Body of pancreas (tissue), 4 donors: ENCODE measurements at regions not wholly inside any gene's neighbourhood (a gene's known extent, or its start where the extent isn't known, plus 50 kb on each side); places are given as distances from the start of the nearest gene placed in this dataset.

Experiments used
- ATAC-seq: fragments of 150-250 bp; one replicate; pipeline ENCODE4 v1.9.1; 2016
- DNase-seq, 4 donors: peaks; one replicate each; pipeline ENCODE4 v3.0.0-alpha.2; 2019
- H3K27ac ChIP-seq, 4 donors: fragments of 200-600 bp; sonication (generic); 1 replicate in 3 of 4; 2 replicates in 1 of 4; pipeline versions ENCODE4 v1.5.1 to v1.6.1; 2016 to 2019; ENCODE audit warnings: mild to moderate bottlenecking in 1 of 4, mixed read lengths in 1 of 4, moderate library complexity in 1 of 4
- H3K27me3 ChIP-seq, 2 donors: fragments of 200-600 bp; sonication (generic); one replicate each; pipeline ENCODE4 v1.6.0; 2016; ENCODE audit warnings: mild to moderate bottlenecking in 1 of 2
- H3K36me3 ChIP-seq, 2 donors: fragments of 200-600 bp; sonication (generic); replicated peaks in 1 of 2; 2 replicates each; pipeline ENCODE4 v1.5.1; 2016; ENCODE audit warnings: low read depth in 2 of 2; ENCODE audit not compliant: insufficient read depth in 1 of 2
- H3K4me1 ChIP-seq: fragments of 200-600 bp; sonication (generic); one replicate; pipeline ENCODE4 v1.6.0; 2016
- H3K4me3 ChIP-seq, 2 donors: fragments of 200-600 bp; sonication (generic); 1 replicate in 1 of 2; 2 replicates in 1 of 2; pipeline ENCODE4 v1.5.1; 2016 to 2019
- H3K9me3 ChIP-seq, 3 donors: fragments of 200-600 bp; sonication (generic); 1 replicate in 2 of 3; 2 replicates in 1 of 3; pipeline ENCODE4 v1.5.1; 2016
- CTCF ChIP-seq, 7 experiments: fragments of 450-650 bp in 4 of 7; fragments of 200-600 bp in 3 of 7; sonication (generic) in 3 of 7; IDR thresholded peaks; one replicate each; pipeline ENCODE4 v1.5.1; 2016 to 2019; ENCODE audit warnings: antibody characterized with exemption in 7 of 7
- POLR2A ChIP-seq, 3 donors: fragments of 450-650 bp; IDR thresholded peaks; one replicate each; pipeline ENCODE4 v1.6.1; 2016; ENCODE audit warnings: antibody characterized with exemption in 3 of 3, mild to moderate bottlenecking in 2 of 3
- WGBS, 2 donors: methylation state at CpG; one replicate each; pipeline ENCODE4 v1.1.5; 2017; 5-methylcytosine and 5-hydroxymethylcytosine counted together
- intact Hi-C: fragments of 100-400 bp; cut with DNase I; formaldehyde crosslinking; loops from one replicate; pipeline ENCODE4 v1.15.1; 2023

- H3K9me3 ChIP-seq, result no peaks in the 10 kb centered on the region
- DNase-seq (no peak), ATAC-seq (no peak)
- intact Hi-C loops, result no loop called here
- 40 to 61% methylated on average over 4 of the region's 4 CpGs for WGBS, 2 donors
- H3K36me3 ChIP-seq, result no peaks in the 10 kb centered on the region
- no peaks in the 10 kb centered on the region for H3K4me1 ChIP-seq
- H3K4me3 ChIP-seq, result no peak overlapping the region
- no peaks in the 10 kb centered on the region for H3K27me3 ChIP-seq
- TF ChIP-seq POLR2A (IDR thresholded peaks at IDR 0.05) (no peak), CTCF (IDR thresholded peaks at IDR 0.05) (no peak)
- H3K27ac ChIP-seq, result no peak overlapping the region
These were observed 540.4 kb upstream of the DSEL start for GRCh38 chr18:68056936-68057335.

GRCh38 chr18:68054669-68055068, 538.1 kb upstream of the DSEL start:
- DNase-seq, result no peak
- Histone ChIP-seq H3K36me3 (no peaks in the 10 kb centered on the region), H3K9me3 (no peaks in the 10 kb centered on the region), H3K4me1 (no peaks in the 10 kb centered on the region), H3K27me3 (no peaks in the 10 kb centered on the region), H3K27ac (no peak overlapping the region), H3K4me3 (no peak overlapping the region)
- no peak for TF ChIP-seq CTCF (IDR thresholded peaks at IDR 0.05)
- TF ChIP-seq POLR2A (IDR thresholded peaks at IDR 0.05), result no peak
- ATAC-seq, result no peak
- intact Hi-C loops, result no loop called here
- 19 to 33% methylated on average over 1 of the region's 1 CpG for WGBS, 2 donors

- Histone ChIP-seq H3K27me3 (no peaks in the 10 kb centered on the region), H3K4me1 (no peaks in the 10 kb centered on the region), H3K9me3 (no peaks in the 10 kb centered on the region), H3K27ac (no peak overlapping the region), H3K36me3 (no peaks in the 10 kb centered on the region), H3K4me3 (no peak overlapping the region)
- intact Hi-C loops, result no loop called here
- TF ChIP-seq POLR2A (IDR thresholded peaks at IDR 0.05) (no peak), CTCF (IDR thresholded peaks at IDR 0.05) (no peak)
- ATAC-seq (no peak), DNase-seq (no peak)
- 25% methylated on average over 2 of the region's 2 CpGs for WGBS, 2 donors
These were observed 536.8 kb upstream of the DSEL start for GRCh38 chr18:68053290-68053689.

- intact Hi-C loops, result no loop called here
- Histone ChIP-seq H3K9me3 (no peaks in the 10 kb centered on the region), H3K4me3 (no peak overlapping the region), H3K27me3 (no peaks in the 10 kb centered on the region), H3K27ac (no peak overlapping the region), H3K36me3 (no peaks in the 10 kb centered on the region), H3K4me1 (no peaks in the 10 kb centered on the region)
- no peak for DNase-seq
- 79% methylated on average over 4 of the region's 4 CpGs for WGBS, 2 donors
- TF ChIP-seq CTCF (IDR thresholded peaks at IDR 0.05), result no peak
- TF ChIP-seq POLR2A (IDR thresholded peaks at IDR 0.05), result no peak
- ATAC-seq, result no peak
These were observed 524.8 kb upstream of the DSEL start for GRCh38 chr18:68041327-68041726.

- H3K27me3 ChIP-seq, result no peaks in the 10 kb centered on the region
- 46 to 48% methylated on average over 3 of the region's 3 CpGs for whole genome bisulfite sequencing, 2 donors
- ATAC-seq, result no peak
These were observed 523.7 kb upstream of the DSEL start for GRCh38 chr18:68040198-68040597.

More at GRCh38 chr18:68040198-68040597, 523.7 kb upstream of the DSEL start:
- intact Hi-C loops, result no loop called here
- no peak overlapping the region for H3K4me3 ChIP-seq
- no peak overlapping the region for H3K27ac ChIP-seq
- H3K9me3 ChIP-seq, result no peaks in the 10 kb centered on the region
- H3K4me1 ChIP-seq, result no peaks in the 10 kb centered on the region
- TF ChIP-seq POLR2A (IDR thresholded peaks at IDR 0.05) (no peak), CTCF (IDR thresholded peaks at IDR 0.05) (no peak)
- H3K36me3 ChIP-seq, result no peaks in the 10 kb centered on the region
- DNase-seq, result no peak
